T-cell (primary cell): ENCODE measurements at regions not wholly inside any gene's neighbourhood (a gene's known extent, or its start where the extent isn't known, plus 50 kb on each side); places are given as distances from the start of the nearest gene placed in this dataset.
A peak's percentile ranks its signal among the peaks of the same experiment; 100 is the strongest.

Experiments used
- ATAC-seq, 4 experiments: fragments of 200-7000 bp in 3 of 4; fragments of 150-1000 bp in 1 of 4; cut with Tn5 transposase; replicated peaks in 1 of 4; 1 replicate in 3 of 4; 2 replicates in 1 of 4; pipeline ENCODE4 v1.10.0; 2021; ENCODE audit warnings: moderate library complexity in 3 of 4, mild to moderate bottlenecking in 2 of 4, moderate number of reproducible peaks in 1 of 4
- CTCF ChIA-PET, 2 donors: fragments of 300-600 bp; sonication (Branson Sonifier 250); formaldehyde crosslinking; loops; one replicate each; lab custom pipeline; 2022; ENCODE audit warnings: antibody characterized with exemption in 2 of 2; lab: Charles Lee
- POLR2A ChIA-PET, 2 donors: fragments of 300-600 bp; sonication (Branson Sonifier 250); formaldehyde crosslinking; loops; one replicate each; lab custom pipeline; 2022; ENCODE audit warnings: antibody characterized with exemption in 2 of 2; lab: Charles Lee
- DNase-seq, 35 experiments: peaks; one replicate each; pipeline versions ENCODE4 v3.0.0 to v3.0.0-alpha.2; 2013 to 2023
- H3K27ac ChIP-seq: one replicate; pipeline ENCODE4 v1.5.1; 2013; ENCODE audit warnings: low read length
- H3K27me3 ChIP-seq, 2 experiments: replicated peaks in 1 of 2; 1 replicate in 1 of 2; 2 replicates in 1 of 2; pipeline versions ENCODE4 v1.6.1 to v1.7.0; 2013; ENCODE audit warnings: low read length in 1 of 2, mixed read lengths in 1 of 2; ENCODE audit not compliant: control insufficient read depth in 2 of 2, insufficient read depth in 2 of 2; ENCODE audit errors: extremely low read depth in 1 of 2
- H3K36me3 ChIP-seq, 2 donors: 1 replicate in 1 of 2; 2 replicates in 1 of 2; pipeline versions ENCODE4 v1.6.1 to v1.7.0; 2013; ENCODE audit warnings: low read length in 1 of 2; ENCODE audit not compliant: control insufficient read depth in 2 of 2, insufficient read depth in 1 of 2; ENCODE audit errors: extremely low read depth in 1 of 2
- H3K4me1 ChIP-seq, 2 experiments: 1 replicate in 1 of 2; 2 replicates in 1 of 2; pipeline versions ENCODE4 v1.6.1 to v1.7.0; 2013; ENCODE audit warnings: low read length in 2 of 2, mixed read lengths in 1 of 2; ENCODE audit not compliant: insufficient read depth in 2 of 2, control insufficient read depth in 1 of 2; ENCODE audit errors: extremely low read depth in 1 of 2
- H3K4me3 ChIP-seq, 2 donors: 1 replicate in 1 of 2; 2 replicates in 1 of 2; pipeline versions ENCODE4 v1.5.1 to v1.7.0; 2013; ENCODE audit warnings: mild to moderate bottlenecking in 2 of 2, low read length in 1 of 2, moderate library complexity in 1 of 2; ENCODE audit not compliant: control insufficient read depth in 1 of 2; ENCODE audit errors: extremely low read depth in 1 of 2
- H3K9me3 ChIP-seq: 2 replicates; pipeline ENCODE4 v1.7.0; 2013
- H3K27ac Mint-ChIP-seq, 2 donors: one replicate each; pipeline ENCODE4 v1.8.0; 2020 to 2021; ENCODE audit warnings: mild to moderate bottlenecking in 2 of 2, mixed read lengths in 2 of 2
- H3K27me3 Mint-ChIP-seq, 2 donors: one replicate each; pipeline ENCODE4 v1.8.0; 2021 to 2022; ENCODE audit warnings: mixed read lengths in 2 of 2
- H3K36me3 Mint-ChIP-seq: one replicate; pipeline ENCODE4 v1.8.0; 2021; ENCODE audit warnings: mixed read lengths
- H3K4me1 Mint-ChIP-seq, 3 donors: one replicate each; pipeline ENCODE4 v1.8.0; 2020 to 2022; ENCODE audit warnings: mixed read lengths in 3 of 3, mild to moderate bottlenecking in 1 of 3
- H3K4me3 Mint-ChIP-seq, 3 donors: one replicate each; pipeline ENCODE4 v1.8.0; 2020 to 2022; ENCODE audit warnings: mild to moderate bottlenecking in 3 of 3, mixed read lengths in 3 of 3, moderate library complexity in 3 of 3
- H3K9me3 Mint-ChIP-seq, 3 donors: one replicate each; pipeline ENCODE4 v1.8.0; 2020 to 2022; ENCODE audit warnings: mixed read lengths in 3 of 3
- WGBS: methylation state at CpG from one replicate; pipeline ENCODE4 v1.1.5; 2013; ENCODE audit warnings: missing lambda C conversion rate; ENCODE audit not compliant: insufficient coverage; 5-methylcytosine and 5-hydroxymethylcytosine counted together

DNA sequence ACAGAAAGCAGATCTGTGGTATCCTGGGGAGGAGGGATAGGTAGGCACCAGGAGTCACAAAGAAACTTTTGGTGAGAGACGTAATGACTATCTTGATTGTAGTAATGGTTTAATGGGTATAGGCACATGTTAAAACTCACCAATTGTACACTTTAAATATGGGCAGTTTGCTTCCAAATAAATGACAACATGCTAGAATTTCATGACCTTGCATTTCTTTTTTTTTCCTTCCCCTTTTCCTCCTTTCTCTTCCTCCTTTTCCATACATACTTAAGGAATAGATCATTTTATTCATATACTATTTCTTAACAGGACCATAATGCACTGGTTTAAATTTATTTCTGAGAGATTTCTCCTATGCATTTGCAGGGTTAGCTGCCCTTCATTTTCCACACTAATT lies 341.8 kb downstream of the TMEM182 start:
- no peak overlapping the region for H3K27ac Mint-ChIP-seq
- H3K27ac ChIP-seq = no peak overlapping the region
- no peaks in the 10 kb centered on the region for H3K36me3 Mint-ChIP-seq
- H3K4me3 ChIP-seq = no peak overlapping the region
- no CpG with 5 or more reads among the region's 1 CpG for WGBS
- POLR2A ChIA-PET = no interaction called here
- H3K9me3 ChIP-seq = no peaks in the 10 kb centered on the region
- no peaks in the 10 kb centered on the region for H3K36me3 ChIP-seq
- H3K27me3 Mint-ChIP-seq = no peaks in the 10 kb centered on the region
- ATAC-seq = no peak
- no peaks in the 10 kb centered on the region for H3K4me1 Mint-ChIP-seq
- no peak for DNase-seq
- H3K9me3 Mint-ChIP-seq = peaks cover 0 to 5% (median 0%) of the 10 kb centered on the region in 3 donors
- no peaks in the 10 kb centered on the region for H3K27me3 ChIP-seq
- CTCF ChIA-PET = no interaction called here
- H3K4me3 Mint-ChIP-seq = no peak overlapping the region
- no peaks in the 10 kb centered on the region for H3K4me1 ChIP-seq

DNA sequence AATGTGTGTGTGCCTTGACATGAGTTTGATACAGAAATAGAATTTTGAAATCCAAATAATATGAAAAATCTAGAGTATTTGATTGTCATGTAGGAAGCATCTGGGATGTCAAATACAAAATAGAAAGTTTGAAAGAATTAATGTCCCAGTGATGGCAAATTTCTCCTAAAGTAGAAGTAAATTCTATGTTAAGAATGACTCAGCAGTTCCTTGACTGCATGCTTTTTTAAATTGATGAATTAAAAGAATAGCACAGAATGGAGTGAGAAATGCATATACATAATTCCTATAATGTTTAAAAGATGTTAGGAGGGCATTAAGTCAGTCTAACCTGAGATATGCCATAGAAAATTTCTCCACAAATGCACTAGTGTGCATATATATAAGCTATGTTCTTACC lies 357.5 kb downstream of the TMEM182 start:
- no peak overlapping the region for H3K27ac Mint-ChIP-seq
- no peak for ATAC-seq
- H3K36me3 ChIP-seq = no peaks in the 10 kb centered on the region
- H3K4me1 ChIP-seq = no peaks in the 10 kb centered on the region
- POLR2A ChIA-PET = no interaction called here
- DNase-seq = no peak
- H3K36me3 Mint-ChIP-seq = no peaks in the 10 kb centered on the region
- H3K4me3 Mint-ChIP-seq = no peak overlapping the region
- no peaks in the 10 kb centered on the region for H3K4me1 Mint-ChIP-seq
- H3K9me3 Mint-ChIP-seq = peaks cover 0 to 3% (median 0%) of the 10 kb centered on the region in 3 donors
- H3K27me3 ChIP-seq = no peaks in the 10 kb centered on the region
- H3K9me3 ChIP-seq = no peaks in the 10 kb centered on the region
- no peaks in the 10 kb centered on the region for H3K27me3 Mint-ChIP-seq
- CTCF ChIA-PET = no interaction called here
- H3K4me3 ChIP-seq = no peak overlapping the region
- no peak overlapping the region for H3K27ac ChIP-seq

DNA sequence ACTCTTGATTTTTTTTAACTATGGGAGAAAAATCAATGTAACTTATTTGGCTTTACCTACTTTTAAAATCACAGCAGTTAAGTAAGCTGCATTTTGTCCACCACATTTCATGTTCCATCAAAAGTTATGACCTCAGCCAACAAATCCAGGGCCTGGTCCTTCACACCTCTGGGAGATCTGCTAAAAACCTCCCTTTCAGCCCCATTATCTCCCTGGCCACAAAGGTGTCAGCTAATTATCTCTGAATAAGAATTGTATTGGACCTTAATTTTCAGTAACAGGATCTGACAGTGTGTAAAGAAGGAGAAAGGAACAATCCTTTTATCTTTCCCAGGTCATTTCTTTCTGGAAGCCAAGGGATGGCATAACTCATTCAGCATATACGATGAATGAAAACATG lies 359.3 kb downstream of the TMEM182 start:
- Histone ChIP-seq H3K4me3 (no peak overlapping the region), H3K9me3 (no peaks in the 10 kb centered on the region), H3K27ac (no peak overlapping the region), H3K27me3 (no peaks in the 10 kb centered on the region), H3K36me3 (no peaks in the 10 kb centered on the region), H3K4me1 (no peaks in the 10 kb centered on the region)
- ChIA-PET CTCF (no interaction called here), POLR2A (no interaction called here)
- Mint-ChIP-seq H3K4me3 (no peak overlapping the region), H3K4me1 (no peaks in the 10 kb centered on the region), H3K9me3 (peaks cover 0 to 3% (median 0%) of the 10 kb centered on the region in 3 donors), H3K36me3 (no peaks in the 10 kb centered on the region), H3K27ac (no peak overlapping the region), H3K27me3 (no peaks in the 10 kb centered on the region)
- ATAC-seq (no peak), DNase-seq (no peak)
- 100% methylated on average over 1 of the region's 1 CpG for WGBS

DNA sequence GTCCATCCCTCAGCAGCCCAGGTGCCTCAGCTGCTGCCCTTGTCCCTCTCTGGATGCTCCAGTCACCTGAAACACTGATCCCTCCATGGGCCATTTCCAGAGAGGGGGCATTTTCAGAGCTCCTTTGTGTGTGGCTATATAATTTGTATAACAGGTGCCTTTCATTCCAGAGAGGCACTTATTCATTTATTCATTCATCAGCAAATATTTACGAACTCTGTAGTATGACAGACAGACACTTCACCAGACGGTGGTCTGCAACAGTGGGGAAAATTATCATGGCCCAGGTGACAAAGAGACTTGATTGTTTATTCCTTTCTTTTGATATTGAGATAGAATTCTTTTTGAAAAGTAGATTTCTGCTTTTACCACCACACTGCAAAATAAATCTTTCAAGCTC lies 361.7 kb downstream of the TMEM182 start:
- ATAC-seq = no peak
- Histone ChIP-seq H3K4me3 (no peak overlapping the region), H3K27ac (no peak overlapping the region), H3K36me3 (no peaks in the 10 kb centered on the region), H3K4me1 (no peaks in the 10 kb centered on the region), H3K27me3 (no peaks in the 10 kb centered on the region), H3K9me3 (no peaks in the 10 kb centered on the region)
- WGBS = no CpG with 5 or more reads among the region's 2 CpGs
- no peak for DNase-seq
- ChIA-PET POLR2A (no interaction called here), CTCF (no interaction called here)
- Mint-ChIP-seq H3K27ac (no peak overlapping the region), H3K4me1 (no peaks in the 10 kb centered on the region), H3K4me3 (no peak overlapping the region), H3K36me3 (no peaks in the 10 kb centered on the region), H3K27me3 (no peaks in the 10 kb centered on the region), H3K9me3 (no peaks in the 10 kb centered on the region)

DNA sequence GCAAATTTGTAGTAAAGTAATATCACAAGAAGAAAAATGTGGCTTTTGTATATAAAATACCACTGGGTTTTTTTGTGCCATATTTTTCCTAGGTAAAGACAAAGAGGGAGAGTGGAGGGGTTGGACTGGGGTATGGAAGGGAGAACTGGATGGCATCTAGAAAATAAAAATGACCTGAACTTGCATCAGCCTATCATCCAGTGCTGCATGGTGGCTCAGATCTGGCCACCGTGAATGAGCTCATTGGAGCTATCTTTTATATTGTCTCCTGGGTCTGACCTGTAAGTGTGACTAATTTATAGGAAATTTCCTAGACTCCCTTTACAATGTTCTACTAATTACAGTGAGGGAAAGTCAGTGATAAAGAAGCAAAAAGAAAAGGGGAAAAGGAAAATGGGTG lies 369.0 kb downstream of the TMEM182 start:
- H3K27me3 Mint-ChIP-seq = no peaks in the 10 kb centered on the region
- H3K4me3 Mint-ChIP-seq = no peak overlapping the region
- H3K9me3 Mint-ChIP-seq = peaks cover 4 to 7% (median 6%) of the 10 kb centered on the region in 3 donors
- H3K27me3 ChIP-seq = no peaks in the 10 kb centered on the region
- no peak for ATAC-seq
- no peak overlapping the region for H3K27ac ChIP-seq
- no peak for DNase-seq
- no peak overlapping the region for H3K4me3 ChIP-seq
- H3K4me1 Mint-ChIP-seq = peaks cover 0 to 5% (median 0%) of the 10 kb centered on the region in 3 donors
- WGBS = no CpG with 5 or more reads among the region's 1 CpG
- H3K36me3 Mint-ChIP-seq = no peaks in the 10 kb centered on the region
- no peaks in the 10 kb centered on the region for H3K9me3 ChIP-seq
- H3K27ac Mint-ChIP-seq = no peak overlapping the region
- H3K4me1 ChIP-seq = no peaks in the 10 kb centered on the region
- ChIA-PET POLR2A (no interaction called here), CTCF (no interaction called here)
- H3K36me3 ChIP-seq = no peaks in the 10 kb centered on the region

DNA sequence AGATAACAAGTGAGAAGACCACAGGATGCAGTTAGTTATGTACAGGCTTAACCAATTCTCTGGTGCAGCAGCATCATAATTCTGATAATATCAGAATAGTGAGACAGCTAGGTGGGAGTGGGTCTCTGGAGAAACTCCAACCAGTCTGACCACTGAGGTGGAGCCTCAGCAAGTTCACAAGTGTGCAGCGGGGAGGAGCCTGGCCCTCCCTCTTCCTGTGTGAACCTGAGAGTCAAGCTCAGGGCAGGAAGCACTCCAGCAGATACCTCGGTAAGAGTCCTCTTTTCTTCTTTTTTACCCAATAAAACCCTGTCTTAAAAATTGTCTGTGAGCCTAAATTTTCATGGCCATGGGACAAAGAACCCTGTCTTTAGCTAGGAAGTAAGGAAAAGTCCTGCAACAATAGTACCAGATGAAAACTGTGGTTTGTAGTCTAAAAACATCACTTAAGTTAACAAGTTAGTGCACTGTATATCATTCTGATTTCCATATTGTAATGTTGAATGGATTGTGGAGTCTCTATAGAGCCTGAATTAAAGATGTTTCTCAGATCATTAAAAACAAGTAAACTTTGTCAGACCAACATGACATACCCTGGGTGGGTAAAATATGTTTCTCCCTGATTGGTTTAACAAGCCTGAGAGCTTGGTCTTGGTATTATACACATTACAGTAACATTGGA lies 370.8 kb downstream of the TMEM182 start:
- Mint-ChIP-seq H3K9me3 (peaks cover 7 to 12% (median 8%) of the 10 kb centered on the region in 3 donors), H3K4me3 (no peak overlapping the region), H3K36me3 (no peaks in the 10 kb centered on the region), H3K27me3 (no peaks in the 10 kb centered on the region), H3K4me1 (peaks cover 0 to 5% (median 0%) of the 10 kb centered on the region in 3 donors), H3K27ac (no peak overlapping the region)
- ChIA-PET CTCF (no interaction called here), POLR2A (no interaction called here)
- no peak for ATAC-seq
- H3K4me3 ChIP-seq = no peak overlapping the region
- no peaks in the 10 kb centered on the region for H3K9me3 ChIP-seq
- H3K4me1 ChIP-seq = no peaks in the 10 kb centered on the region
- H3K36me3 ChIP-seq = no peaks in the 10 kb centered on the region
- H3K27me3 ChIP-seq = no peaks in the 10 kb centered on the region
- DNase-seq = peak in 5 of 35 experiments; percentile 5 to 22 (median 15)
- no CpG with 5 or more reads among the region's 2 CpGs for WGBS
- no peak overlapping the region for H3K27ac ChIP-seq

DNA sequence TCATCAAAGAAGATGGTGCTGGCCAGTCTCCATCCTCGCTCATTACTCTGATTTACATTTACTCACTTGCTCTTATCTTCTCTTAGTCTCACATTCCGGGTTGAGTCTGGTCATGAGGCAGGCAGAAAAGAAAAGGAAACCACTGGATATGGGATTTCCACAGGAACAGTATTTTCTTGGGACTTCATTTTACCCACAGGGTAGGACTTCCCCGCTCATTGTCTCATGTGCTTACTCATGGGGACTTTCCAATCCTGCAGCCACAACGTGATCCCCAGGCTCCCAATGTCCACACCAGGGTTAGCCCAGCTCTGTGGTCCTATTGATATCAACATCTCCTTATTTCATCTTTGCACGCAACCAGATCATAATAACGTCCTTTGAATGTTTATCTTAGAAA lies 373.8 kb downstream of the TMEM182 start:
- Histone ChIP-seq H3K27me3 (no peaks in the 10 kb centered on the region), H3K9me3 (no peaks in the 10 kb centered on the region), H3K27ac (no peak overlapping the region), H3K4me3 (no peak overlapping the region), H3K4me1 (no peaks in the 10 kb centered on the region), H3K36me3 (no peaks in the 10 kb centered on the region)
- Mint-ChIP-seq H3K9me3 (peaks cover 7 to 12% (median 8%) of the 10 kb centered on the region in 3 donors), H3K27ac (no peak overlapping the region), H3K4me3 (no peak overlapping the region), H3K4me1 (peaks cover 0 to 5% (median 0%) of the 10 kb centered on the region in 3 donors), H3K27me3 (no peaks in the 10 kb centered on the region), H3K36me3 (no peaks in the 10 kb centered on the region)
- WGBS = 72% methylated on average over 3 of the region's 6 CpGs
- ATAC-seq (no peak), DNase-seq (no peak)
- ChIA-PET POLR2A (no interaction called here), CTCF (no interaction called here)
